ENCODE measurements at regions not wholly inside any gene's neighbourhood (a gene's known extent, or its start where the extent isn't known, plus 50 kb on each side); places are given as distances from the start of the nearest gene placed in this dataset.

- TF ChIP-seq, protein P1, sequence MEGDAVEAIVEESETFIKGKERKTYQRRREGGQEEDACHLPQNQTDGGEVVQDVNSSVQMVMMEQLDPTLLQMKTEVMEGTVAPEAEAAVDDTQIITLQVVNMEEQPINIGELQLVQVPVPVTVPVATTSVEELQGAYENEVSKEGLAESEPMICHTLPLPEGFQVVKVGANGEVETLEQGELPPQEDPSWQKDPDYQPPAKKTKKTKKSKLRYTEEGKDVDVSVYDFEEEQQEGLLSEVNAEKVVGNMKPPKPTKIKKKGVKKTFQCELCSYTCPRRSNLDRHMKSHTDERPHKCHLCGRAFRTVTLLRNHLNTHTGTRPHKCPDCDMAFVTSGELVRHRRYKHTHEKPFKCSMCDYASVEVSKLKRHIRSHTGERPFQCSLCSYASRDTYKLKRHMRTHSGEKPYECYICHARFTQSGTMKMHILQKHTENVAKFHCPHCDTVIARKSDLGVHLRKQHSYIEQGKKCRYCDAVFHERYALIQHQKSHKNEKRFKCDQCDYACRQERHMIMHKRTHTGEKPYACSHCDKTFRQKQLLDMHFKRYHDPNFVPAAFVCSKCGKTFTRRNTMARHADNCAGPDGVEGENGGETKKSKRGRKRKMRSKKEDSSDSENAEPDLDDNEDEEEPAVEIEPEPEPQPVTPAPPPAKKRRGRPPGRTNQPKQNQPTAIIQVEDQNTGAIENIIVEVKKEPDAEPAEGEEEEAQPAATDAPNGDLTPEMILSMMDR (IDR thresholded peaks at IDR 0.05), result no peak
- H3K4me3 ChIP-seq, result no peak overlapping the region
- no peak for DNase-seq (ENCODE audit: low spot score)
- H3K27ac ChIP-seq, result peak overlapping the region in 1 of 2 donors; percentile 30
These were observed 419.1 kb downstream of the NR2F1-AS1 start for GRCh38 chr5:93161661-93162654.

GRCh38 chr5:93158841-93159240, 422.2 kb downstream of the NR2F1-AS1 start:
- TF ChIP-seq, protein P1 (IDR thresholded peaks at IDR 0.05), result no peak
- Histone ChIP-seq H3K4me3 (no peak overlapping the region), H3K27ac (no peak overlapping the region)
- DNase-seq (ENCODE audit: low spot score), result no peak

DNA sequence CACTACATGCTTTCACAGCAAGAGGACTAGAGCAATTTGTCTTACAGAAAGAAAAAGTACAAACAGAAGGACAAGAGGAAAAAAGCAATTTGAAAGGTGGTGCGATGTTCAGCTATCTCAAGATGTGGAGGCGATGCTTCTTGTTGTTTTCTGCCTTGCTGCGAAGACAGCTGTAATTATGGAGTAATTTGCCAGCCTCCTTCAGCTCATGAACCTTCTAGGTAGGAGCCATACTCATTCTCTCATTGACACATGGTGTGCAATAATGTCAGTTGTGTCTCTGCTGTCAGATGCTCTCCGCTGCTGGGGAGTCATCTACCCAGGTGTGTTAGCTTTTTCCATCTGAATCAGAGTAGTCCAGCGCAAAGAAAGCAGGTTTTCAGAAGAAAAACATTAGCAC, 424.5 kb downstream of the NR2F1-AS1 start:
- Histone ChIP-seq H3K27ac (no peak overlapping the region), H3K4me3 (no peak overlapping the region)
- TF ChIP-seq, protein P1 (IDR thresholded peaks at IDR 0.05), result no peak
- DNase-seq (ENCODE audit: low spot score), result no peak

DNA sequence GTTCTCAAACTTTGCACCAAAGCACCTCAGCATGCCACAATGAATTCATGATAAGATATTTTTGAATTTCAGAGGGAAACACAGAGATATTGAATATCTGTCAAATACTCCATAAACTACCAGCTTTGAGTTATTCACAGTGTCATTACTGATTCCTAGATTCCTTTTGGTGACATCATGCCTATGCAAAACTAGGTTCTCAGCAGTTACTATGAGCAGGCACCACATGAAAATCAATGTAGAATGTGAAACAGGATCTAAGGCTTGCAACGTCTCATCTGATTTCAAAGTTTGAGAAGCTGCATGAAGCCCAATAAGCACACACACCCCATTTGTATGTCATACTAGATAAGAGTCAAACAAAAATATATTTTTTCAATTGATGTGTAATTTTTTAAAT, 426.5 kb downstream of the NR2F1-AS1 start:
- TF ChIP-seq, protein P1 (IDR thresholded peaks at IDR 0.05), result no peak
- Histone ChIP-seq H3K27ac (no peak overlapping the region), H3K4me3 (no peak overlapping the region)
- DNase-seq (ENCODE audit: low spot score), result no peak

- TF ChIP-seq, protein P1 (IDR thresholded peaks at IDR 0.05), result no peak
- Histone ChIP-seq H3K27ac (no peak overlapping the region), H3K4me3 (no peak overlapping the region)
- no peak for DNase-seq (ENCODE audit: low spot score)
These were observed 427.6 kb downstream of the NR2F1-AS1 start for GRCh38 chr5:93153461-93153860.

DNA sequence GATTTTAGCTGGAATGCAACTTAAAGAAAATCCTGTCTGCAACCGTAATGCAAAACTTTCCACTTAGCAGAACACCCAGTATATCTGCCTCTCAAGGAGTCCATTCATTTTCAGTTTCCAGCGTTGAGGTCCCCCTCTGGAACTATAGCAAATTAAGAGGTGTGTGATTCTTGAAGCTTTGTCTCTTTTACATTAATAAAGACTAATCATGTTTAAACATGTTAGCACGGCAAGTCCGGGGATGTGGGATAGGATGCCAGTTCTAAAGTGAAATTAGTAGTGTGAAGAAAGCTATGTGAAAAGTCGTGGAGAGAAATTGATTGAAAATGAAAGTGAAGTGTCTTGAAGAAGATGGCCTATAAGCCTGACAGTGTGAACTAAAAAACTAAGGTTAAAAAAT, 429.1 kb downstream of the NR2F1-AS1 start:
- H3K27ac ChIP-seq, result no peak overlapping the region
- DNase-seq (ENCODE audit: low spot score), result no peak
- no peak overlapping the region for H3K4me3 ChIP-seq
- TF ChIP-seq, protein P1 (IDR thresholded peaks at IDR 0.05), result no peak

DNA sequence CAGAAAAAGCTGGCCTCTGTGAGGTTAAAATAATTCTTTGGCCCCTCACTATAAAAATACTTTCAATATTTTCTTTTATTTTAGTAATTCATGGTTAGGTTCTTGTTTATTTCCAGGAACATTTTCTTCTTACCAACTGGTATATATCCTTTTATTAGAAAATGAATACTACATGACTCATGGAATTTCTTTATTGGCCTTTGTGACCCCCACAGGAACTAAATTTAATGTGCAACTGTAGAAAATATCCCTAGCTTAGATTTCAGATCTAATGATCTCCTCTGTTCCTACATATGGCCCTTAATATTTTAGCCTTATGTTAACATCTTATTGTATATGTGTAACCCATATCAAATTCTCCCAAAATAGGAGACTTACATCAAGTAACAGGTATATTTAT, 429.9 kb downstream of the NR2F1-AS1 start:
- H3K4me3 ChIP-seq, result no peak overlapping the region
- no peak overlapping the region for H3K27ac ChIP-seq
- no peak for DNase-seq (ENCODE audit: low spot score)
- TF ChIP-seq, protein P1 (IDR thresholded peaks at IDR 0.05), result no peak
